C4-2B (cell line): ENCODE measurements at regions not wholly inside any gene's neighbourhood (a gene's known extent, or its start where the extent isn't known, plus 50 kb on each side); places are given as distances from the start of the nearest gene placed in this dataset.
"Not testable (repeated sequence)": the region's sequence is repeated elsewhere in the genome, so short reads cannot be mapped to it uniquely, and the experiment has no call there.

Experiments
- H3K27ac ChIP-seq: fragments of 450-650 bp; 2 replicates; pipeline ENCODE4 v1.5.1; 2017
- ZFX ChIP-seq: fragments of 450-650 bp; IDR thresholded peaks from 2 replicates; pipeline ENCODE4 v1.6.1; 2017
- TF ChIP-seq, protein P1 (sequence below): fragments of 450-650 bp; conservative IDR thresholded peaks from 2 replicates; pipeline ENCODE4 v1.5.1; 2017; ENCODE audit warnings: mild to moderate bottlenecking

DNA sequence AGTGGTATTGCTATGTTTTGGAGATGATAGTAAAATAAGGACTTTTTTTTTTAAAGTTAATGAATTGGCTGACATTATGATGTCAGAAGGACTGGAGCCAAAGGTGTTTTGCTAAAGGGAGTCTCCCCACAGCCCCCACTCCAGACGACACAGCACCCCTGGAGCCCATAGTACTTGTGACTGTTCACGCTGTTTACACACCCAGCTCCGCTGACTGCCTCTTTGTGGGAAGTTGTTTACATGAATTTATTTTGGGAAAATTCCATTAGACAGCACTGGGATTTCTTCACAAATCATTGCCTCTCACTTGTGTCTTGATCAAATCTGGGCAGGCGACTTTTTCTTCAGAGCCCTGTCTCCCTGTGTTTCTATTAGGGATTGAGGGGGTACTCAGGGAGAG lies 108.6 kb downstream of the C17orf67 start:
- TF ChIP-seq, protein P1, sequence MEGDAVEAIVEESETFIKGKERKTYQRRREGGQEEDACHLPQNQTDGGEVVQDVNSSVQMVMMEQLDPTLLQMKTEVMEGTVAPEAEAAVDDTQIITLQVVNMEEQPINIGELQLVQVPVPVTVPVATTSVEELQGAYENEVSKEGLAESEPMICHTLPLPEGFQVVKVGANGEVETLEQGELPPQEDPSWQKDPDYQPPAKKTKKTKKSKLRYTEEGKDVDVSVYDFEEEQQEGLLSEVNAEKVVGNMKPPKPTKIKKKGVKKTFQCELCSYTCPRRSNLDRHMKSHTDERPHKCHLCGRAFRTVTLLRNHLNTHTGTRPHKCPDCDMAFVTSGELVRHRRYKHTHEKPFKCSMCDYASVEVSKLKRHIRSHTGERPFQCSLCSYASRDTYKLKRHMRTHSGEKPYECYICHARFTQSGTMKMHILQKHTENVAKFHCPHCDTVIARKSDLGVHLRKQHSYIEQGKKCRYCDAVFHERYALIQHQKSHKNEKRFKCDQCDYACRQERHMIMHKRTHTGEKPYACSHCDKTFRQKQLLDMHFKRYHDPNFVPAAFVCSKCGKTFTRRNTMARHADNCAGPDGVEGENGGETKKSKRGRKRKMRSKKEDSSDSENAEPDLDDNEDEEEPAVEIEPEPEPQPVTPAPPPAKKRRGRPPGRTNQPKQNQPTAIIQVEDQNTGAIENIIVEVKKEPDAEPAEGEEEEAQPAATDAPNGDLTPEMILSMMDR: no peak
- no peak for TF ChIP-seq ZFX
- H3K27ac ChIP-seq: no peak overlapping the region

DNA sequence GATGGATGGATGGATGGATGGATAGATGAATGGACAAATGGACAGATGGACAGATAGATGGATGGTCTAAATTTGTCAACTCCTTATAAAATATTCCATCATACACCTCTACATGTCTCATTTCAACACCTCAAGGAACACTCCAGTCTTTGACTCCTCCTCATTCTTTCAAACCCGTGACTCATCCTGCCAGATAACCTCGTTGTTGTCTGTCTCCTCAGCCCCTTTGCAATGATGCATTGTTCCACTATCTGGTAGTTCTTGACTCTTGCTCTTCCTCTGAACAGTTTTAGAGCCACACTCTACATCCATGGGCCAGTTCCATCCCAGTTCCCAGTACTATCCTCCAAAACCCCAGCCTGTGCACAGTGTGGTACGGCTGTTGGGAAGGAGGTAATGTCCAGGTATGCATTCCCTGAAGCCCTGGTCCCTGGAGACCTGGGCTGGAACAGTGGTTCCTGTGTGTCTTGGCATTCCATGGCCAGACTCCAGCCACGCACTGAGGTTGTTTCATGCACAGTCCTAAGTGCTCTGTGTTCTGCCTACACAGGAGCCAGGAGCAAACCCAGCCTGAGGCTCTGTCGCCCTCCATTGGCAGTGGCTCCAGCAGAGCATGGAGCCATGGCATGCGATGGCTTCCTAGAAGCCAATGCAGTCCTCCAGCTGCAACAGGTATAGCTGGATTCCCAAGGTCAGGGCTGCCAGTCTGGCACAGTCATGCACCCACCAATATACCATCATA lies 105.7 kb downstream of the C17orf67 start:
- H3K27ac ChIP-seq: no peak overlapping the region
- no peak for TF ChIP-seq ZFX
- TF ChIP-seq, protein P1: no peak

DNA sequence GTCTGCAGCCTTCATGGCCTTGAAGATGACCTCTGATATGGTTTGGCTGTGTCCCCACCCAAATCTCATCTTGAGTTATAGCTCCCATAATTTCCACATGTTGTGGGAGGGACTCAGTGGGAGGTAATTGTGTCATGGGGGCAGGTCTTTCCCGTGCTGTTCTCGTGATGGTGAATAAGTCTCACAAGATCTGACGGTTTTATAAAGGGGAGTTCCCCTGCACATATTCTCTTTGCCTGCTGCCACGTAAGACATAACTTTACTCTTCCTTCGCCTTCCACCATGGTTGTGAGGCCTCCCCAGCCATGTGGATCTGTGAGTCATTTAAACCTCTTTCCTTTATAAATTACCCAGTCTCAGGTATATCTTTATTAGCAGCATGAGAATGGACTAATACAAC lies 102.6 kb downstream of the C17orf67 start:
- H3K27ac ChIP-seq: not testable (repeated sequence)

GRCh38 chr17:56733833-56734232 lies 99.9 kb downstream of the C17orf67 start:
- TF ChIP-seq ZFX: no peak
- TF ChIP-seq, protein P1: no peak
- no peak overlapping the region for H3K27ac ChIP-seq

DNA sequence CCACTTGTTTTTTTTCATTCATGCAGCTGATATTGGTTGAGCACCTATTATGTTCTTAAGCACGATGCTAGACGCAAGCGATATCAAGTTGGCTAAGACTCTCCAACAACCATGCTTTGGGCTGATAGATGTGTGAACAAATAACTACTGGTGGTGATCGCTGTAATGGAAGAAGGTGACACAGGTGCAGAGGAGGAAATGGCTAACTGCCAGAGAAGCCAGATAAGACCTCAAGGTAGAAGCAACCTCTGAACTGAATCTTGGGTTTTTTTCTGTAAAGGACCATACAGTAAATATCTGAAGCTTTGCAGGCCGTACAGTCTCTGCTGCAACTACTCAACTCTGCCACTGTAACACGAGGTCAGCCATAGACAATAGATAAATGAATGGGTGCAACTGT lies 97.9 kb downstream of the C17orf67 start:
- no peak overlapping the region for H3K27ac ChIP-seq
- TF ChIP-seq, protein P1: no peak
- TF ChIP-seq ZFX: no peak

GRCh38 chr17:56737421-56738161 lies 96.1 kb downstream of the C17orf67 start:
- TF ChIP-seq, protein P1: no peak
- TF ChIP-seq ZFX: no peak
- H3K27ac ChIP-seq: no peak overlapping the region

DNA sequence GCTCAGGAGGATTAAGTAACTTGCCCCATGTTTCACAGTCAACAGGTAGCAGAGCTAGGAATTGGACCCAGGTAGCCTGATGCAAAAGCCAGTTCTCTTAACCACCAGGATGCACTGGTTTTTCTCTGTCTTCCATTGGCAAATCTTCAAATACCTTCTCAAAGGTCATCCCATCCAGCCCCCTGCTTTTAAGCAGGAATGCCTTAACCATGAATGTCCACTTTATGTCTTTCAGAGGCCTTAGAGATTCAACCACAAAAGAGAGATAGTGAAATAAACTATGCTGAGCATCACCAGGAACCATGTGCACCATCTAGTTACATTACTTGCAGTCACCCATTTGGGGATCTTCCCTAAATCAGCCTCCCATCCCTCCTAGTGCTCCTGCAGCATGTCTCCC lies 94.3 kb downstream of the C17orf67 start:
- TF ChIP-seq ZFX: no peak
- TF ChIP-seq, protein P1: no peak
- no peak overlapping the region for H3K27ac ChIP-seq

DNA sequence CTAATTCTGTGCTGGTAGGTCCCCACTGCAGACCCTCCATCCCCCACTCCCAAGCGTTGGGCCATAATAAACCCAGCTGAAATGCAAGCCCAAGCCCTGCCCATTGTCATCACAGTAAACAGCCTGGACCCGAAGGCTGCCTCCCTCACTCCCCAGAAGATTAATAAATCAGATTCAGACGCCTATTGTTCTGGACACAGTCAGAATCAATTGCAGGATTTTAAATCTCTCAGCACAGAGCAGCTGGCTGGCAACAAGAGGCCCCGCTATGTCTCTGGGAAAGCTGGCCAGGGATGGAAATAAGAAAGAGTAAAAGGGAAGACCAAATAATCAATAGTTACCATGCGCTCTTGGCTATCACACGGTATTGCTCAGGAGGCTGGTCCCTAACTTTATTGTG lies 93.9 kb downstream of the C17orf67 start:
- H3K27ac ChIP-seq: no peak overlapping the region

More for the DNA sequence above, 93.9 kb downstream of the C17orf67 start:
- no peak for TF ChIP-seq ZFX
- TF ChIP-seq, protein P1: no peak
